ENCODE measurements at regions not wholly inside any gene's neighbourhood (a gene's known extent, or its start where the extent isn't known, plus 50 kb on each side); places are given as distances from the start of the nearest gene placed in this dataset.

GRCh38 chr12:60616400-60616799 is 1020.6 kb downstream of the SLC16A7 start:
- no peak for TF ChIP-seq CTCF (IDR thresholded peaks at IDR 0.05)
- TF ChIP-seq POLR2A (IDR thresholded peaks at IDR 0.05) = no peak

Measured in right lobe of liver (tissue), 4 donors.